A673 (cell line): ENCODE measurements at regions not wholly inside any gene's neighbourhood (a gene's known extent, or its start where the extent isn't known, plus 50 kb on each side); places are given as distances from the start of the nearest gene placed in this dataset.

ENCODE experiments used
- EZH2 ChIP-seq: fragments of 200-600 bp; sonication (generic); IDR thresholded peaks from 2 replicates; pipeline ENCODE4 v1.6.1; 2017; ENCODE audit warnings: borderline replicate concordance, low read depth, mild to moderate bottlenecking, mixed read lengths, antibody characterized with exemption, low read length; ENCODE audit not compliant: poor library complexity, severe bottlenecking
- TF ChIP-seq, protein P1 (sequence below): fragments of 300-800, 200-600 bp; sonication (generic); conservative IDR thresholded peaks from 2 replicates; pipeline ENCODE4 v1.5.1; 2017; ENCODE audit warnings: low read depth, mild to moderate bottlenecking, antibody characterized with exemption, low read length, moderate library complexity, mixed read lengths

DNA sequence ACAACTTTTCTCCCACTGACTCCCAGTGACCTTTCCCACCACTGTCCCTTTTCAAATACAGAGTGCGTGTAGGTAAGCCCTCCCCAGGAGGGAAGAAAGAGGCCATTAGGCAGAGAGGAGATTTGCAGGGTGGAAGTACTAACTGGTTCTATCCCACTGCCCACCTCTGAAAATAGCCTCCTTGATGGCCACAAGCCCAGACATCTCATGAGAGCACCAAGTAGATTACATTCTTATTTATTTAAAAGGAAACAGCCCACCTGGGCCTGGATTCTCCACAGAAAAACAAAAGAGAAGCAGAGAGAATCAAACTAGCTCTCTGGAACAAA is 445.3 kb downstream of the FOXO1 start:
- TF ChIP-seq, protein P1, sequence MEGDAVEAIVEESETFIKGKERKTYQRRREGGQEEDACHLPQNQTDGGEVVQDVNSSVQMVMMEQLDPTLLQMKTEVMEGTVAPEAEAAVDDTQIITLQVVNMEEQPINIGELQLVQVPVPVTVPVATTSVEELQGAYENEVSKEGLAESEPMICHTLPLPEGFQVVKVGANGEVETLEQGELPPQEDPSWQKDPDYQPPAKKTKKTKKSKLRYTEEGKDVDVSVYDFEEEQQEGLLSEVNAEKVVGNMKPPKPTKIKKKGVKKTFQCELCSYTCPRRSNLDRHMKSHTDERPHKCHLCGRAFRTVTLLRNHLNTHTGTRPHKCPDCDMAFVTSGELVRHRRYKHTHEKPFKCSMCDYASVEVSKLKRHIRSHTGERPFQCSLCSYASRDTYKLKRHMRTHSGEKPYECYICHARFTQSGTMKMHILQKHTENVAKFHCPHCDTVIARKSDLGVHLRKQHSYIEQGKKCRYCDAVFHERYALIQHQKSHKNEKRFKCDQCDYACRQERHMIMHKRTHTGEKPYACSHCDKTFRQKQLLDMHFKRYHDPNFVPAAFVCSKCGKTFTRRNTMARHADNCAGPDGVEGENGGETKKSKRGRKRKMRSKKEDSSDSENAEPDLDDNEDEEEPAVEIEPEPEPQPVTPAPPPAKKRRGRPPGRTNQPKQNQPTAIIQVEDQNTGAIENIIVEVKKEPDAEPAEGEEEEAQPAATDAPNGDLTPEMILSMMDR = no peak
- TF ChIP-seq EZH2 = no peak
